IMR-90 (cell line): ENCODE measurements at regions not wholly inside any gene's neighbourhood (a gene's known extent, or its start where the extent isn't known, plus 50 kb on each side); places are given as distances from the start of the nearest gene placed in this dataset.

Experiments
- ATAC-seq: fragments of 200-7000 bp; cut with Tn5 transposase; 2 replicates; pipeline ENCODE4 v1.9.1; 2020; ENCODE audit warnings: low read depth, mild to moderate bottlenecking, moderate library complexity
- BruUV-seq: library from RNA; stranded (reverse); fragments of 400-500 nt; replicated peaks from 2 replicates; lab custom pipeline; 2021; lab: Mats Ljungman, UMichigan
- CTCF ChIA-PET: fragments of 300-600 bp; formaldehyde crosslinking; extraction: SDS; loops from one replicate; lab custom pipeline; 2021; ENCODE audit warnings: antibody characterized with exemption; lab: Yijun Ruan, JAX
- POLR2A ChIA-PET: fragments of 300-600 bp; sonication (Branson Sonifier 250); formaldehyde crosslinking; loops from one replicate; lab custom pipeline; 2022; ENCODE audit warnings: antibody characterized with exemption; ENCODE audit not compliant: unreplicated experiment; lab: Charles Lee
- DNase-seq: peaks from one replicate; pipeline ENCODE4 v3.0.0; 2013
- H2AFZ ChIP-seq: replicated peaks from 2 replicates; pipeline ENCODE3; 2013; ENCODE audit warnings: low read length, mild to moderate bottlenecking; ENCODE audit not compliant: poor library complexity
- H2AK5ac ChIP-seq: 2 replicates; pipeline ENCODE4 v1.6.1; 2013; ENCODE audit warnings: low read depth, low read length, inconsistent platforms
- H2AK9ac ChIP-seq: replicated peaks from 2 replicates; pipeline ENCODE3; 2013; ENCODE audit warnings: mild to moderate bottlenecking, low read depth, low read length, moderate library complexity; ENCODE audit not compliant: poor library complexity
- H2BK120ac ChIP-seq: 2 replicates; pipeline ENCODE4 v1.6.1; 2013; ENCODE audit warnings: low read depth, low read length, inconsistent platforms
- H2BK15ac ChIP-seq: 3 replicates; pipeline ENCODE4 v1.6.1; 2013; ENCODE audit warnings: low read depth, low read length, inconsistent platforms
- H2BK20ac ChIP-seq: 2 replicates; pipeline ENCODE4 v1.6.1; 2013; ENCODE audit warnings: low read depth, mild to moderate bottlenecking, inconsistent platforms, low read length, moderate library complexity
- H2BK5ac ChIP-seq: 2 replicates; pipeline ENCODE4 v1.6.1; 2013; ENCODE audit warnings: mild to moderate bottlenecking, low read depth, low read length, inconsistent platforms; ENCODE audit not compliant: poor library complexity, severe bottlenecking
- H3K14ac ChIP-seq: replicated peaks from 2 replicates; pipeline ENCODE4 v1.6.1; 2013; ENCODE audit warnings: low read depth, low read length, inconsistent platforms
- H3K18ac ChIP-seq: 2 replicates; pipeline ENCODE4 v1.6.1; 2013; ENCODE audit warnings: low read depth, low read length, control low read depth
- H3K23ac ChIP-seq: 2 replicates; pipeline ENCODE4 v1.6.1; 2013; ENCODE audit warnings: low read depth, low read length, inconsistent platforms
- H3K27ac ChIP-seq: 2 replicates; pipeline ENCODE4 v1.5.1; 2013; ENCODE audit warnings: mild to moderate bottlenecking, control low read depth, low read length; ENCODE audit not compliant: insufficient read depth
- H3K27me3 ChIP-seq: 2 replicates; pipeline ENCODE4 v1.6.1; 2013; ENCODE audit warnings: low read length; ENCODE audit not compliant: control insufficient read depth, insufficient read depth
- H3K36me3 ChIP-seq: 2 replicates; pipeline ENCODE4 v1.6.1; 2013; ENCODE audit warnings: low read length, mixed read lengths; ENCODE audit not compliant: control insufficient read depth, insufficient read depth
- H3K4ac ChIP-seq: 2 replicates; pipeline ENCODE4 v1.6.1; 2013; ENCODE audit warnings: low read depth, low read length, inconsistent platforms
- H3K4me1 ChIP-seq: 2 replicates; pipeline ENCODE4 v1.6.1; 2013; ENCODE audit warnings: low read length, mixed read lengths; ENCODE audit not compliant: control insufficient read depth, insufficient read depth
- H3K4me2 ChIP-seq: 2 replicates; pipeline ENCODE4 v1.6.1; 2013; ENCODE audit warnings: low read depth, mild to moderate bottlenecking, control low read depth, low read length, moderate library complexity
- H3K4me3 ChIP-seq: 2 replicates; pipeline ENCODE4 v1.5.1; 2013; ENCODE audit warnings: low read depth, mild to moderate bottlenecking, control low read depth, low read length, moderate library complexity; ENCODE audit not compliant: insufficient read depth
- H3K56ac ChIP-seq: 2 replicates; pipeline ENCODE4 v1.6.1; 2013; ENCODE audit warnings: low read length, inconsistent platforms; ENCODE audit not compliant: insufficient read depth; ENCODE audit errors: extremely low read depth
- H3K79me1 ChIP-seq, 2 experiments: 2 replicates each; pipeline ENCODE4 v1.6.1; 2013; ENCODE audit warnings: low read length in 2 of 2, inconsistent platforms in 1 of 2, low read depth in 1 of 2
- H3K9ac ChIP-seq: 2 replicates; pipeline ENCODE4 v1.6.1; 2013; ENCODE audit warnings: low read depth, low read length, control low read depth
- H3K9me1 ChIP-seq: 2 replicates; pipeline ENCODE4 v1.6.1; 2013; ENCODE audit warnings: low read length, inconsistent platforms; ENCODE audit not compliant: insufficient read depth
- H3K9me3 ChIP-seq: 2 replicates; pipeline ENCODE4 v1.6.1; 2013; ENCODE audit warnings: low read length; ENCODE audit not compliant: control insufficient read depth, insufficient read depth
- H4K20me1 ChIP-seq: 2 replicates; pipeline ENCODE4 v1.6.1; 2013; ENCODE audit warnings: low read length, inconsistent platforms; ENCODE audit not compliant: insufficient read depth
- H4K5ac ChIP-seq: 2 replicates; pipeline ENCODE4 v1.6.1; 2013; ENCODE audit warnings: mild to moderate bottlenecking, low read depth, low read length, control low read depth
- H4K8ac ChIP-seq, 2 experiments: 2 replicates each; pipeline ENCODE4 v1.6.1; 2013; ENCODE audit warnings: low read depth in 2 of 2, low read length in 2 of 2, control low read depth in 1 of 2, inconsistent platforms in 1 of 2
- H4K91ac ChIP-seq: 2 replicates; pipeline ENCODE4 v1.6.1; 2013; ENCODE audit warnings: low read depth, low read length, inconsistent platforms; ENCODE audit not compliant: insufficient read depth
- CHD1 ChIP-seq: IDR thresholded peaks from 2 replicates; pipeline ENCODE4 v1.6.1; 2012; ENCODE audit warnings: low read depth, low read length, improper control_type of control experiment
- CTCF ChIP-seq: conservative IDR thresholded peaks from 2 replicates; pipeline ENCODE4 v1.5.1; 2012; ENCODE audit warnings: mild to moderate bottlenecking, low read depth, low read length, improper control_type of control experiment
- ELK1 ChIP-seq: fragments of 150-350 bp; IDR thresholded peaks from 2 replicates; pipeline ENCODE4 v1.6.1; 2016; ENCODE audit warnings: low read depth, mild to moderate bottlenecking, low read length, moderate library complexity, borderline replicate concordance
- FOS ChIP-seq: fragments of 150-350 bp; IDR thresholded peaks from 2 replicates; pipeline ENCODE4 v1.6.1; 2016; ENCODE audit warnings: low read depth, low read length
- MAFK ChIP-seq: IDR thresholded peaks from 2 replicates; pipeline ENCODE4 v1.6.1; 2012; ENCODE audit warnings: low read depth, low read length, improper control_type of control experiment
- USF2 ChIP-seq: fragments of 150-350 bp; IDR thresholded peaks from 2 replicates; pipeline ENCODE4 v1.6.1; 2017; ENCODE audit warnings: mild to moderate bottlenecking, antibody characterized with exemption, low read length, low read depth
- WGBS, 2 experiments: methylation state at CpG; one replicate each; pipeline versions ENCODE4 v1.1.5 to v1.1.7; 2013; ENCODE audit warnings: missing lambda C conversion rate in 2 of 2; ENCODE audit not compliant: insufficient read length in 1 of 2; ENCODE audit errors: extremely low coverage in 2 of 2; 5-methylcytosine and 5-hydroxymethylcytosine counted together
- dilution Hi-C: fragments of 300-500 bp; cut with HindIII; formaldehyde crosslinking; loops from one replicate; pipeline ENCODE4 v1.14.3; 2018; ENCODE audit warnings: low sequenced_read_pairs; ENCODE audit not compliant: unreplicated experiment
- in situ Hi-C: fragments of 300-500 bp; cut with MboI; formaldehyde crosslinking; loops from 3 replicates; pipeline ENCODE4 v1.14.3; 2019; ENCODE audit warnings: low sequenced_read_pairs, inconsistent platforms, mixed read lengths
- intact Hi-C: fragments of 100-400 bp; cut with micrococcal nuclease; formaldehyde crosslinking; loops from 2 replicates; pipeline ENCODE4 v1.10.0; 2022

- no CpG with 5 or more reads among the region's 2 CpGs for WGBS, 2 experiments
Observed at GRCh38 chr10:57884965-57885617, 382.6 kb downstream of the IPMK start.

More at GRCh38 chr10:57884965-57885617, 382.6 kb downstream of the IPMK start:
- intact Hi-C loops: no loop called here
- H3K36me3 ChIP-seq: no peaks in the 10 kb centered on the region
- H3K9ac ChIP-seq: no peak overlapping the region
- H3K27me3 ChIP-seq: no peaks in the 10 kb centered on the region
- no peaks in the 10 kb centered on the region for H3K9me3 ChIP-seq
- no peak for TF ChIP-seq FOS
- no peak for TF ChIP-seq USF2
- no peak for TF ChIP-seq MAFK
- no peak for TF ChIP-seq ELK1
- TF ChIP-seq CTCF: no peak
- TF ChIP-seq CHD1: no peak
- H3K4me1 ChIP-seq: no peaks in the 10 kb centered on the region
- no peak overlapping the region for H3K23ac ChIP-seq
- BruUV-seq: no TSS peak
- H4K20me1 ChIP-seq: no peaks in the 10 kb centered on the region
- H3K4ac ChIP-seq: no peak overlapping the region
- in situ Hi-C loops: no loop called here
- no peak overlapping the region for H4K5ac ChIP-seq
- H3K79me1 ChIP-seq: no peaks in the 10 kb centered on the region
- no peak overlapping the region for H3K27ac ChIP-seq
- no peak overlapping the region for H2BK15ac ChIP-seq
- H3K18ac ChIP-seq: no peak overlapping the region
- no peak overlapping the region for H2BK5ac ChIP-seq
- no peak overlapping the region for H3K14ac ChIP-seq
- dilution Hi-C loops: no loop called here
- no peak overlapping the region for H2BK20ac ChIP-seq
- no peak for DNase-seq
- no peak for ATAC-seq
- no peak overlapping the region for H2AFZ ChIP-seq
- ChIA-PET CTCF (no interaction called here), POLR2A (no interaction called here)
- no peak overlapping the region for H2AK5ac ChIP-seq
- H3K4me2 ChIP-seq: no peak overlapping the region
- H2BK120ac ChIP-seq: no peak overlapping the region
- H3K56ac ChIP-seq: no peak overlapping the region
- H3K9me1 ChIP-seq: no peaks in the 10 kb centered on the region
- no peak overlapping the region for H3K4me3 ChIP-seq
- H4K8ac ChIP-seq: no peak overlapping the region
- no peak overlapping the region for H2AK9ac ChIP-seq
- H4K91ac ChIP-seq: no peak overlapping the region
